ENCODE measurements at regions not wholly inside any gene's neighbourhood (a gene's known extent, or its start where the extent isn't known, plus 50 kb on each side); places are given as distances from the start of the nearest gene placed in this dataset.

DNA sequence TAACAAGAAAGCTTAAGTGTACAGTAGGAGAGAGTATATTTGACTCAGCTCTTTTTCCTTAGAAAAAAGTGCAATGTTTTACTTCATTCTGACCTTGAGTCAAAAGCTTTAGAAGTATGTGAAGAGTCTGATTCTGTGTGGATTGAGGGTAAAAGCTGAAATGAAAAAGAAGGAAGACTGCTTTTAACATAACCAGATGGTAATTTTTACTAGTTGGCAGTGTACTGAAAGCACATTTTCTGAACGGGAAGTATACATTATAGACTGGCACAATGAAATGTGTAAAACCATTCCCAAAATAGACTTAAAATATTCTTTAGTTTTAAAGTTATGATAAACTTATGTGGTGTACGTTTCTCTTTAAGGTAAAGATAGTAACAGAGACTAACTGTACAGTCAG, 197.8 kb upstream of the ZNF717 start:
- no peak for DNase-seq
- ChIA-PET CTCF (no interaction called here), POLR2A (no interaction called here)
- Mint-ChIP-seq H3K4me1 (ENCODE audit: low read depth, unreplicated experiment) (no peaks in the 10 kb centered on the region), H3K27me3 (ENCODE audit: insufficient read depth, unreplicated experiment) (no peaks in the 10 kb centered on the region), H3K4me3 (ENCODE audit: unreplicated experiment) (no peak overlapping the region), H3K36me3 (ENCODE audit: insufficient read depth, unreplicated experiment) (no peaks in the 10 kb centered on the region), H3K27ac (ENCODE audit: unreplicated experiment) (no peak overlapping the region), H3K9me3 (ENCODE audit: unreplicated experiment) (no peaks in the 10 kb centered on the region)
- intact Hi-C loops (cut with micrococcal nuclease; ENCODE audit: unreplicated experiment) = no loop called here
- H3K9me3 ChIP-seq = no peaks in the 10 kb centered on the region
- TF ChIP-seq, protein P1, sequence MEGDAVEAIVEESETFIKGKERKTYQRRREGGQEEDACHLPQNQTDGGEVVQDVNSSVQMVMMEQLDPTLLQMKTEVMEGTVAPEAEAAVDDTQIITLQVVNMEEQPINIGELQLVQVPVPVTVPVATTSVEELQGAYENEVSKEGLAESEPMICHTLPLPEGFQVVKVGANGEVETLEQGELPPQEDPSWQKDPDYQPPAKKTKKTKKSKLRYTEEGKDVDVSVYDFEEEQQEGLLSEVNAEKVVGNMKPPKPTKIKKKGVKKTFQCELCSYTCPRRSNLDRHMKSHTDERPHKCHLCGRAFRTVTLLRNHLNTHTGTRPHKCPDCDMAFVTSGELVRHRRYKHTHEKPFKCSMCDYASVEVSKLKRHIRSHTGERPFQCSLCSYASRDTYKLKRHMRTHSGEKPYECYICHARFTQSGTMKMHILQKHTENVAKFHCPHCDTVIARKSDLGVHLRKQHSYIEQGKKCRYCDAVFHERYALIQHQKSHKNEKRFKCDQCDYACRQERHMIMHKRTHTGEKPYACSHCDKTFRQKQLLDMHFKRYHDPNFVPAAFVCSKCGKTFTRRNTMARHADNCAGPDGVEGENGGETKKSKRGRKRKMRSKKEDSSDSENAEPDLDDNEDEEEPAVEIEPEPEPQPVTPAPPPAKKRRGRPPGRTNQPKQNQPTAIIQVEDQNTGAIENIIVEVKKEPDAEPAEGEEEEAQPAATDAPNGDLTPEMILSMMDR (IDR thresholded peaks at IDR 0.05; ENCODE audit: insufficient read depth in 1 of 2, low read depth in 1 of 2, low read length in 1 of 2, severe bottlenecking in 1 of 2, unreplicated experiment in 1 of 2) = no peak
- no peaks in the 10 kb centered on the region for H3K4me1 ChIP-seq
- BruUV-seq (replicated peaks) = no TSS peak
- H3K36me3 ChIP-seq (ENCODE audit: control insufficient read depth, insufficient read depth, low read length) = no peaks in the 10 kb centered on the region
- no peak overlapping the region for H3K4me3 ChIP-seq (ENCODE audit: low read depth, low read length)
- no peaks in the 10 kb centered on the region for H3K27me3 ChIP-seq (replicated peaks; ENCODE audit: control insufficient read depth, insufficient read depth, low read length)

DNA sequence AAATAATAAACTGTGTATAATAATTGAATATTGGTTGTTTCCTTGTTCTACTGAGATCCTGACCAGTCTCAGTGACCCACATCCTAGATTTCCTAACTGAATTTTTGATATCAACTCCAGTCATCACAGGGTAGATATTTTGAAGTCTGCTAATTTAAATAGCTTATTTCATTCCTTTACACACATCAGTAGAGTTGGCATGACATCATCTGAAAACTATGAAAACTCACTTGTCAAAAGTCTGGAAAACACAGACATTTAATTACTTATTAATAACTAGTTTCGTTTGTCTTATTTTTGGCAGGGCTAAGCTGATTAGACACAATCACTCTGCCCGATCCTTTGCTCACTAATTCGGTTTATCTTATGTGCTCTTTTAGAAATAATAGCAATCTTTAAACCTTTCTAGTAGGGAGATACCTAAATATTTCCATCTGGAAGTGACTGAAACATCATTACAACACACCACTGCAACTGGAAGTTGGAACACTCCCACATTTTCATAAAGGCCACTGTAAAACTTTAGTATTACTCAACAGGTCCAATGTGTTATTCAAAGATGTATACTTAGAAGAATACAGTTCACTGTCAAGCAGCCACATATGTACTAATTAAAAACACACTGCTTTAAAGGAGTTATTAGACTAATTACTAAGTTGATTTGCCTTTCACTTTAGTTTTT, 198.4 kb upstream of the ZNF717 start:
- Mint-ChIP-seq H3K4me3 (ENCODE audit: unreplicated experiment) (no peak overlapping the region), H3K27ac (ENCODE audit: unreplicated experiment) (no peak overlapping the region), H3K27me3 (ENCODE audit: insufficient read depth, unreplicated experiment) (no peaks in the 10 kb centered on the region), H3K9me3 (ENCODE audit: unreplicated experiment) (no peaks in the 10 kb centered on the region), H3K4me1 (ENCODE audit: low read depth, unreplicated experiment) (no peaks in the 10 kb centered on the region), H3K36me3 (ENCODE audit: insufficient read depth, unreplicated experiment) (no peaks in the 10 kb centered on the region)
- intact Hi-C loops (cut with micrococcal nuclease; ENCODE audit: unreplicated experiment) = no loop called here
- ChIA-PET CTCF (no interaction called here), POLR2A (no interaction called here)
- no peaks in the 10 kb centered on the region for H3K4me1 ChIP-seq
- no peaks in the 10 kb centered on the region for H3K9me3 ChIP-seq
- no peak overlapping the region for H3K4me3 ChIP-seq (ENCODE audit: low read depth, low read length)
- no peak for DNase-seq
- BruUV-seq (replicated peaks) = no TSS peak
- H3K36me3 ChIP-seq (ENCODE audit: control insufficient read depth, insufficient read depth, low read length) = no peaks in the 10 kb centered on the region
- no peaks in the 10 kb centered on the region for H3K27me3 ChIP-seq (replicated peaks; ENCODE audit: control insufficient read depth, insufficient read depth, low read length)
- TF ChIP-seq, protein P1 (IDR thresholded peaks at IDR 0.05; ENCODE audit: insufficient read depth in 1 of 2, low read depth in 1 of 2, low read length in 1 of 2, severe bottlenecking in 1 of 2, unreplicated experiment in 1 of 2) = no peak

GRCh38 chr3:75985432-75985831, 200.1 kb upstream of the ZNF717 start:
- H3K9me3 Mint-ChIP-seq (ENCODE audit: unreplicated experiment) = no peaks in the 10 kb centered on the region
- H3K4me3 ChIP-seq (ENCODE audit: low read depth, low read length) = no peak overlapping the region
- H3K4me1 Mint-ChIP-seq (ENCODE audit: low read depth, unreplicated experiment) = no peaks in the 10 kb centered on the region
- no peaks in the 10 kb centered on the region for H3K36me3 ChIP-seq (ENCODE audit: control insufficient read depth, insufficient read depth, low read length)
- no peaks in the 10 kb centered on the region for H3K36me3 Mint-ChIP-seq (ENCODE audit: insufficient read depth, unreplicated experiment)
- no peak overlapping the region for H3K4me3 Mint-ChIP-seq (ENCODE audit: unreplicated experiment)
- ChIA-PET POLR2A (no interaction called here), CTCF (no interaction called here)
- no peaks in the 10 kb centered on the region for H3K4me1 ChIP-seq
- DNase-seq = no peak
- no peak overlapping the region for H3K27ac Mint-ChIP-seq (ENCODE audit: unreplicated experiment)
- intact Hi-C loops (cut with micrococcal nuclease; ENCODE audit: unreplicated experiment) = no loop called here
- no peaks in the 10 kb centered on the region for H3K9me3 ChIP-seq
- H3K27me3 Mint-ChIP-seq (ENCODE audit: insufficient read depth, unreplicated experiment) = no peaks in the 10 kb centered on the region
- no peaks in the 10 kb centered on the region for H3K27me3 ChIP-seq (replicated peaks; ENCODE audit: control insufficient read depth, insufficient read depth, low read length)
- TF ChIP-seq, protein P1 (IDR thresholded peaks at IDR 0.05; ENCODE audit: insufficient read depth in 1 of 2, low read depth in 1 of 2, low read length in 1 of 2, severe bottlenecking in 1 of 2, unreplicated experiment in 1 of 2) = no peak
- no TSS peak for BruUV-seq (replicated peaks)

Data from Caco-2 (cell line).